CD4-positive, alpha-beta T cell treated with Interleukin-2 at 100 ng/mL for 4 hours (primary cell): ENCODE measurements at regions not wholly inside any gene's neighbourhood (a gene's known extent, or its start where the extent isn't known, plus 50 kb on each side); places are given as distances from the start of the nearest gene placed in this dataset.
"Not testable (repeated sequence)": the region's sequence is repeated elsewhere in the genome, so short reads cannot be mapped to it uniquely, and the experiment has no call there.

Experiments used
- DNase-seq: peaks from one replicate; pipeline ENCODE4 v3.0.0-alpha.2; 2020; ENCODE audit warnings: low spot score

- DNase-seq = no peak
These were observed 264.9 kb downstream of the LRIG3 start for GRCh38 chr12:58655375-58655774.

GRCh38 chr12:58656254-58657009 is 263.9 kb downstream of the LRIG3 start:
- no peak for DNase-seq

DNA sequence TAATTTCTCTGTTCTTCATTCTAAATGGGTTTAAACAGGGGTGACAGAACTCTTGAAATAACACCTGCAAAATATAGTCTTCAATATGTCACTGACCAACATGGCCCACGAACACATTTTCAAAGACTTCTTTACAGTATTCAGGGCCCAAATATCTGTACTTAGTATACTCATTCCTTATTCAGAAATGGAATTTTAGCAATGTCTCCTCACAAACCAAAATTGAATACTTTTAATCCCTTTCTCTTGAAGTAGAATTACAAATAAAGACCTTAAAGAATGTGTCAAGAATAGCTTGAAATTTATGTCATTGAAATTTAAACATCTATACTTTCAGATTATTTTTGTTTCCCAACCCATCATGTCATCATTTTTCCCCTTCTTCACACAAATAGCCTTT is 263.1 kb downstream of the LRIG3 start:
- no peak for DNase-seq

- no peak for DNase-seq
These were observed 254.9 kb downstream of the LRIG3 start for GRCh38 chr12:58665375-58665774.

- no peak for DNase-seq
These were observed 252.1 kb downstream of the LRIG3 start for GRCh38 chr12:58668233-58668632.

DNA sequence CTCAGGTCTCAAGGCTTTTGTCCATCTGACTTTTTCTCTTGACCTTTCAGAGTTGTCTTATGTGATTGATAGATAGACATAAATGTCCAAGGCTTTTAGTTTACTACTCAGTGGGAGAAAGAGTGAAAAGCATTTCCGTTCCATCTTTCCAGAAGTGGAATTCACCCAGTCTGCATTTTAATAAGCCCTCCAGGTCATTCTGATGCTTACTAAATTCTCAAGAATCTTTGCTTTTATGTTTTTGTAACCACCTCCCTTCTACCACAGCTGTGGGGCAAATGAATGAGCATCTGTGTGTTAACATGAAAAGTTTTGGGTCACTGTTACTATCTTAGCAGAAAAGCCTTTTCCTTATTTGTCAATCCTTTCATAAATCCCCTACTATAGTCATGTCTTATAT is 251.4 kb downstream of the LRIG3 start:
- no peak for DNase-seq

DNA sequence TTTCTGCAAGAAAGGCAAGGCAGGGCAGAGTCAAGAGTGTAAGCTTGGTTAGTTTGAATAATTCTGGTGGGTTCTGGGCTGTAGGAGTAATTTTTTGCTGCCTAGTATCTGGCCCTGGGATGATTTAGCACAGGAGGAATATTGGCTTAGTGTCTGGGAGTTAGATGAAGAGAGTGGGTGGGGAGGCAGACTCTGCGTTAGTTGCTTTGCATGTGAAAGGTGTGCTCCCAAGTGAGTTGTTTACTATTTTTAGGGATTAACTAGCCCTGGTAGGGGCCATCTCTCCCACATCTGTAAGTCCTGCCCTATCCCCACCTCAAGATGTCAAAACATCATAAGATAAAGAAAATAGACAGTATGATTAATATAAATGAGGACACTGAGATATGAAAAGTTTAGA is 249.7 kb downstream of the LRIG3 start:
- no peak for DNase-seq

- no peak for DNase-seq
These were observed 249.1 kb downstream of the LRIG3 start for GRCh38 chr12:58671196-58671595.

- no peak for DNase-seq
These were observed 247.3 kb downstream of the LRIG3 start for GRCh38 chr12:58673021-58673420.

GRCh38 chr12:58677833-58678232 is 242.5 kb downstream of the LRIG3 start:
- not testable (repeated sequence) for DNase-seq

DNA sequence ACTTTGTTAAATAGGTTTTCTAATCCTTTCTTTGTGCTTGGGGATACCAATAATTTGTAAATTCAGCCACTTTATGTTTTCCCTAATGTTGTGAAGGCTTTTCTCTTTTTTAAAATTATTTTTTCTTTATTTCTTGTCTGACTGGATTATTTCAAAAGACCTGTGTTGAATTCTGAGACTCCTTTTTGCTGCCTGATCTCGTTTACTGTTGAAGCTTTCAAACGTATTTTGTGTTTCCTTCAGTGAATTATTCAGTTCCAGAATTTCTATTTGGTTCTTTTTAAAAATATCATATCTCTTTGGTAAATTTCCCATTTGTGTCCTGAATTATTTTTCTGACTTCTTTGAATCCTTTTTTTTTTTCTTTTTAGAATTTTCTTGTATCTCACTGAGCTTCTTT is 241.6 kb downstream of the LRIG3 start:
- no peak for DNase-seq

GRCh38 chr12:58681730-58682129 is 238.6 kb downstream of the LRIG3 start:
- no peak for DNase-seq

- no peak for DNase-seq
These were observed 225.0 kb downstream of the LRIG3 start for GRCh38 chr12:58695263-58695662.

DNA sequence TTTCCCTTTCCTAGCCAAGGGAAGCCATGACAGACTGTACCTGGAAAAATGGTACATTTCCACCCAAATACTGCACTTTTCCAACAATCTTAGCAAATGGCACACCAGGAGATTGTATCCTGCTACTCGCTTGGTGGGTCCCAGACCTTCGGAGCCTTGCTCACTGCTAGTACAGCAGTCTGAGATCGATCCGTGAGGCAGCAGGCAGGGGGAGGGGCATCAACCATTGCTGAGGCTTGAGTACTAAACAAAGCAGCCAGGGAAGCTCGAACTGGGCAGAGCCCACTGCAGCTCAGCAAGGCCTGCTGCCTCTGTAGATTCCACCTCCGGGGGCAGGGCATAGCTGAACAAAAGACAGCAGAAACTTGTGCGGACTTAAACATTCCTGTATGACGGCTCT is 218.8 kb downstream of the LRIG3 start:
- no peak for DNase-seq

DNA sequence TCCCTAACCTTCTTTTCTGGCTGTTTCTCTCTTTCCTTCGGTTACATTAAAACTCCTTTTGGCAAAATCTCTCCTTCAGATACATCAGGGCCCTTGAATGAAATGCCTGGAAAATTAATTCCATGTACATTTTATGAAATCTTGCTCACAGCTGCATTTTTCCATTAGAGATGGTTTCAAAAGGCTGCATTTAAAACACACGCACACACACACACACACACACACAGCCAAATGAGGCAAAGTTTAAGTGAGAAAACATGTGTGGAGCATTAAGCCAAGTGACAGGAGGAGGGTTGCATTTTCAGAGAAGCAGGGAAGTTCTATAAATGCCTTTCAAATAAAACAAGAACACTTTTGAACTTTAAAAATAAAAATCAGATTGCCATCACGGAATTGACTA is 216.4 kb downstream of the LRIG3 start:
- DNase-seq = no peak

GRCh38 chr12:58704770-58705169 is 215.5 kb downstream of the LRIG3 start:
- not testable (repeated sequence) for DNase-seq

- DNase-seq = no peak
These were observed 209.4 kb downstream of the LRIG3 start for GRCh38 chr12:58710901-58711300.

DNA sequence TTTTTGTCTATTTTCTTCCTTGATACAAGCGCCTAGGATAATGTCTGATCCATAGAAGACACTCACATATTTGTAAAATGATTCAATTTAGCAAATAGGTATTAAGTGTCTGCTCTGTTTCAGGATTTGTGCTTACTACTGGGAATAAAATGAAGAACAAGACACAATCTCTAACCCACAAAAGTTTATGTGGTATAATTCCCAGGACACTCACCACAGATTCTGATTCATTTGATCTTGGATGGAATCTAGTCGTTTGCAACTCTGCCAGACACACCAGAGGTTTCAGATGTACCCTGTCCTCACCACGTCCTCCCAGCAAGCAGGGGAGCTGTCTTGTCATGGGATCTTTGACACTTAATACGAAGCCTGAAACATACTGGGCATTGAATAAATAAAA is 208.3 kb downstream of the LRIG3 start:
- no peak for DNase-seq

DNA sequence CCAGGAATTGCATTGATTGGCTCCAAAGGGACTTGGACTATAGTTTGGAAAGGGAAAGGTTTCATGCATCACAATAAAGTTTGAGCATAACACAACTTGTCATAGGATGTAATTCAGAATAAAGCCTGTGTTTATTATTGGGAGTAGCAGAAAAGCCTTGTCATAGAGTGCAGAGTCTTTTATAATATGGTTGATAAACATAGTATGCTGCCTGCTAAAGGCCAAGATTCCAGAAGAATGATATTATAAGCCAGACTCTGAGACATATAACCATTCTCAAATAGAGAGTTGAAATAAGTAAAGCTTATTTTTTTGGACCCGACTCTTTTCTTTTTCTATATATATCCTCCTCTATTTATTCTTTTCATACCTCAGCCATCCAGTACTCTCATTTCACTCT is 207.3 kb downstream of the LRIG3 start:
- DNase-seq = no peak

DNA sequence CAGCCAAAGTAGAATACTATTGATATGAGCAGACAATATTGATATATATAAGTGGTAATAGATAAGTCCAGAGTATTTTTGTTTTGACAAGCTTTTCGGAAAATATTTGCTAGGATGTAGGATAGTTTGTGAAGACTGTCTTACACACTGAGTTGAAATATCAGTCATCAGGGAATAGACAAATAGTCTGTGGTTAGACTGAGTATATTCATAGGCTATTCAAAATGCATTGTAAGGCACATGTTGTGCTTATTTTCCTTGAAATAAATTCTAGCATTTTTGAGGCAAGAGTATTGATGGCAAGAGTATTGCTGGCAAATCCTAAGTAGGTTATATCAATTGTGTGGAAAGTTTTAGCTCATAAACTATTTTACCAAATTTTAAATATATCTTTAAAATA is 201.1 kb downstream of the LRIG3 start:
- DNase-seq = no peak

DNA sequence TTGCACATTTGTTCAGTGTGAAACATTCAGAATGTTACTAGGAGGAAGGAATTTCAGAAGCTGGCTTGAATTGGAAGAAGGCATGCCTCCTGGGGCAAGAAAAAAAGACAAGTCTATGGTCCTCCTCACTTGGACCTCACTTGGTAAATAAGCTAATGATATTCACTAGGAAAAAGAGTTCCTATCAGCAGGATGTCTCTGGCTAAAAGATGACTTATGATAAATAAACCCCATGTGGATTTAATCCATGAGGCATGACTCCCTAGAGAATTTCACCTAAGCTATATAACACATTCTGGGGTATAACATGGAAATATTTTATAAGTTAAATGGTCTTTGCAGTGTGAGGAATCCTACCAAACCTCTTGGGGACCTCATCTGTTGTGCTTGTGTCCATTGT is 199.9 kb downstream of the LRIG3 start:
- no peak for DNase-seq

DNA sequence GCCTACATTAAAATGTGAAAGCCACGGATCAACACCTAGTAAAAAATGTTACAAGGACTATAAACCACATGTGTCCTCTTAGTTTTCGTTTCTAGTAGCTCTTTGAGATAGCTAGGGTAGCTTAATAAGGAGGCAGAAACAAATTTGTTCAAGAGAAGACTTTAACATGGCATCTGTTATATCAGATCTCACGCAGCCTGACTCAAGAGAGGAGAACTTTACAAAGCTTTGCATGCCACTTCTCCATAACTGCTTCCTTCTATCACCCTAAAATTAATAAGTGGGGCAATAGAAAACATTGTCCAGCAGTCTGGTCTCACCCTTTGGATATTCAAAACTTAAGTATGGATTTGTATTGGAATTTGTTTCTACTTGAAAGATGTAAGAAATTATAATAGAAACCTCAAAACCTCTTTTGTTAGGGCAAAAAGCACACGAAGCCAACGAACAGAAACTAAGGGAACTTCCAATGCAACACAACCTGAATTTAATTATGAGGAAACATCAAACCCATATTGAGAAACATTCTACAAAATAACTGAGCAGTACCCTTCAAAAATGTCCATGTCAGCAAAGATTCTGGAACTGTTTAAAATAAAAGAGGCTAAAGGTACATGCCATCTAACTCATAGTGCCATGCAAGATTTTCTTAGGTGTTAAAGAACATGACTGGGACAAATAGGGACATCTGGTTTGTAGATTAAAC is 194.8 kb downstream of the LRIG3 start:
- DNase-seq = no peak

- DNase-seq = no peak
These were observed 192.8 kb downstream of the LRIG3 start for GRCh38 chr12:58727521-58727920.

DNA sequence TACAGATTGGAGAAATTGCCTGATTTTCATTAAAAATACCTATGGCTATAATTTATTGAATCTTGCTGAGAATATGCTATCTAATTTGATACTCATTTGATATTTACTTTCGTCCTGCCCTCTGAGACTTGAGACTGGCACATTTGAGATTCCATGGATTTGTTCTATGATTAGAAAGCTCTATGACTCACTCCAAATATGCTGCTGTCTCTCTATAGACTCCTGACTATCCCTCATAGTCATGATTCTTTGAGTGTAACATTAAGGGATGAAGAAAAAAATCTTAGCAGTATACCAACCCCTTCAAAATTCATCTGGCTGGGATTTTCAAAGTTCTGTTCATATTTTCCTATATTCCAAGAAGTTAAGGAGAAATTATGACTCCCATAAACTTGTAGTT is 191.9 kb downstream of the LRIG3 start:
- no peak for DNase-seq
